ENCODE measurements at regions not wholly inside any gene's neighbourhood (a gene's known extent, or its start where the extent isn't known, plus 50 kb on each side); places are given as distances from the start of the nearest gene placed in this dataset.

DNA sequence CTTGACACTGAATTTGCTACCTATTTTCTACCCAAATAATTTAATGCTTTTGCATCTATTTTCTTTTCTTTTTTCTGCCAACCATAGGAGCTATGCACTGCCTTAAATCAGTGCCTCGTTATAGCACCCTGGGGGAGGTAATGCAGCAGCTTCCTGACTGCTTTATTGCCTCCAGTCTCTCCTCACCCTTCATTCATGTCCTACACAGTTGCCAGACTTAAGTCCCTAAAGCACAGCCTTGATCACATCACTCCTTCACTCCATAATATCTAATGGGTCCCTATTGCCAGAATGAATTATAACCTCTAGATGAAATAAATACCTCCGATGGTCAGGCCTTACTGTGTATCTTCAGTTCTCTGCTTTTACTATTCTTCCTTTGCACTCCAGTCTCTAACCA lies 211.2 kb upstream of the GLRA1 start (continued):
- TF ChIP-seq, protein P1, sequence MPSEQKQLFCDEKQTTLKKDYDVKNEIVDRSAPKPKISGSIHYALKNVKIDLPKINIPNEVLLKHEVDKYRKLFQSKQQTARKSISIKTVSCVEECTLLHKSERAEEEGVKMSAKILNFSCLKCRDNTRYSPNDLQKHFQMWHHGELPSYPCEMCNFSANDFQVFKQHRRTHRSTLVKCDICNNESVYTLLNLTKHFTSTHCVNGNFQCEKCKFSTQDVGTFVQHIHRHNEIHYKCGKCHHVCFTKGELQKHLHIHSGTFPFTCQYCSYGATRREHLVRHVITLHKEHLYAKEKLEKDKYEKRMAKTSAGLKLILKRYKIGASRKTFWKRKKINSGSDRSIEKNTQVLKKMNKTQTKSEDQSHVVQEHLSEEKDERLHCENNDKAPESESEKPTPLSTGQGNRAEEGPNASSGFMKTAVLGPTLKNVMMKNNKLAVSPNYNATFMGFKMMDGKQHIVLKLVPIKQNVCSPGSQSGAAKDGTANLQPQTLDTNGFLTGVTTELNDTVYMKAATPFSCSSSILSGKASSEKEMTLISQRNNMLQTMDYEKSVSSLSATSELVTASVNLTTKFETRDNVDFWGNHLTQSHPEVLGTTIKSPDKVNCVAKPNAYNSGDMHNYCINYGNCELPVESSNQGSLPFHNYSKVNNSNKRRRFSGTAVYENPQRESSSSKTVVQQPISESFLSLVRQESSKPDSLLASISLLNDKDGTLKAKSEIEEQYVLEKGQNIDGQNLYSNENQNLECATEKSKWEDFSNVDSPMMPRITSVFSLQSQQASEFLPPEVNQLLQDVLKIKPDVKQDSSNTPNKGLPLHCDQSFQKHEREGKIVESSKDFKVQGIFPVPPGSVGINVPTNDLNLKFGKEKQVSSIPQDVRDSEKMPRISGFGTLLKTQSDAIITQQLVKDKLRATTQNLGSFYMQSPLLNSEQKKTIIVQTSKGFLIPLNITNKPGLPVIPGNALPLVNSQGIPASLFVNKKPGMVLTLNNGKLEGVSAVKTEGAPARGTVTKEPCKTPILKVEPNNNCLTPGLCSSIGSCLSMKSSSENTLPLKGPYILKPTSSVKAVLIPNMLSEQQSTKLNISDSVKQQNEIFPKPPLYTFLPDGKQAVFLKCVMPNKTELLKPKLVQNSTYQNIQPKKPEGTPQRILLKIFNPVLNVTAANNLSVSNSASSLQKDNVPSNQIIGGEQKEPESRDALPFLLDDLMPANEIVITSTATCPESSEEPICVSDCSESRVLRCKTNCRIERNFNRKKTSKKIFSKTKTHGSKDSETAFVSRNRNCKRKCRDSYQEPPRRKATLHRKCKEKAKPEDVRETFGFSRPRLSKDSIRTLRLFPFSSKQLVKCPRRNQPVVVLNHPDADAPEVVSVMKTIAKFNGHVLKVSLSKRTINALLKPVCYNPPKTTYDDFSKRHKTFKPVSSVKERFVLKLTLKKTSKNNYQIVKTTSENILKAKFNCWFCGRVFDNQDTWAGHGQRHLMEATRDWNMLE (tag by site-specific recombination; conservative IDR thresholded peaks at IDR 0.05; ENCODE audit: low read depth): no peak

DNA sequence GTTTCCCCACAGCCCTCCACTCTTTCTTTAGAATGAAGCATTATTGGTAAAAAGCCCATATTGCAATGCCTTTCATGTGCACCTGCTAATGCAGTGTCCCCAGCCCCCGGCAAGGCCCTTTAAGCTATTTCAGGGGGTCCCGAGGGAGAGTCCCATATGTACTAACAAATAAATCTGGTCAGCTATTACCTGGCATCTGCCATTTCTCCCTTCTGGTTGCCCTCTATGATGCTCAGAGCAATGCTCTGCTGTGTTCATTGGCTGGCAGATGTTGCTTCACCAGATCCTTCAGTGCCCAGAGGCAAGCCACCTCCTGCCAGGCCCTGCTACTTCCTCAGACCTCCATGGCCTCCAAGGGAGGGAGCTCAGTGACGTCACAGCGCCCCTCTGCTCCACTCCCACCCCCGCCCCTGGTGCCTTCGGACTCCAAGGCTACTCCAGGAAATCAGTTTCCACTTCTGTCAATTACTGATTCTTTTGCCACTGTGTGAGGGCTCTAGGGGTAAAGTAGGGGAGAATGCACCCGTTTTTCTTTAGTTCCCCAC lies 201.1 kb upstream of the GLRA1 start:
- POLR2A ChIA-PET: no interaction called here
- Histone ChIP-seq H3K4me1 (ENCODE audit: control insufficient read depth, insufficient read depth, low read length) (no peaks in the 10 kb centered on the region), H3K36me3 (ENCODE audit: control insufficient read depth in 2 of 2, insufficient read depth in 1 of 2, low read length in 2 of 2) (no peaks in the 10 kb centered on the region), H3K4me3 (ENCODE audit: low read depth, low read length) (no peak overlapping the region), H3K9me3 (ENCODE audit: control insufficient read depth, insufficient read depth, low read depth, low read length) (no peaks in the 10 kb centered on the region), H3K27ac (ENCODE audit: extremely low read depth, low read depth, low read length) (no peak overlapping the region)
- TF ChIP-seq ZNF335 (tag by site-specific recombination; conservative IDR thresholded peaks at IDR 0.05): no peak
- CTCF ChIA-PET: interaction anchor here (0.7 to 3.0 kb wide), 2 partner anchors 17 to 41 kb away, joined by 3 to 15 read pairs; no protein-coding TSS in a partner anchor

DNA sequence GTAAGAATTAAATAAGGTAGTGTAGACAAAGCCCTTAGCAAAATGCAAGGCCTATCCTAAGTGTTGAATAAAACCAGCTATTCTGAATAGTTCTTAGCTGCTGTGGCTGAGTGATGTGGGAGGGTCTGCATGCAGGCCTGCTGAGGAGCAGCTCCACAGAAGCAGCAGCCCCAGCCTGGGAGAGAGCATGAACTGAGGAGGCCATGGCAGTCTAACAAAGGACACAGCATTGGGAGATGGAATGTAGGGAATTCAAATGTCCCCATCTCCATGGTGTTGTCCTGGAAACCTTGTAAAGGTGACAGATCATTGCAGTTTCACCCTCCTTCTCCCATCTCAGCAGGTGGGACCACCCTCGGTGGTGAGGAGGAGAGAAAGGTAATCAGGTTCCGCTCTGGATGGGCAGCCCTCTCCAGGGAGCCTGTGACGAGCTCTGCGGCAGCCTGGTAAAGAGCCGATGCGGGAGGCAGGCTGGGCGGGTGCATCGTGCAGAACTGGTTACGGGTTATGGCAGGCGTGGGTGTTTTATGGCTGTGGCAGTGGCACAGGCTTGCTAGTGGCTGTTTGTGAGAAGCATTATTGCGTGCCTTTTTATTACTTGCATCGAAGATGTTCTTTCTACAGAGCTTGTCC lies 199.9 kb upstream of the GLRA1 start:
- Histone ChIP-seq H3K36me3 (ENCODE audit: control insufficient read depth in 2 of 2, insufficient read depth in 1 of 2, low read length in 2 of 2) (no peaks in the 10 kb centered on the region), H3K9me3 (ENCODE audit: control insufficient read depth, insufficient read depth, low read depth, low read length) (no peaks in the 10 kb centered on the region), H3K4me3 (ENCODE audit: low read depth, low read length) (no peak overlapping the region), H3K4me1 (ENCODE audit: control insufficient read depth, insufficient read depth, low read length) (no peaks in the 10 kb centered on the region), H3K27ac (ENCODE audit: extremely low read depth, low read depth, low read length) (no peak overlapping the region)
- ChIA-PET CTCF (interaction anchor here (0.7 to 3.0 kb wide), 2 partner anchors 19 to 253 kb away, joined by 4 to 15 read pairs; no protein-coding TSS in a partner anchor), POLR2A (no interaction called here)
- TF ChIP-seq ZNF514 (tag by site-specific recombination; IDR thresholded peaks at IDR 0.05) (no peak), ZNF707 (tag by site-specific recombination; IDR thresholded peaks at IDR 0.05) (no peak), ZNF747 (tag by site-specific recombination; IDR thresholded peaks at IDR 0.05) (no peak), ZSCAN23 (tag by site-specific recombination; IDR thresholded peaks at IDR 0.05) (no peak), ZNF791 (tag by site-specific recombination; IDR thresholded peaks at IDR 0.05) (no peak), ZNF76 (tag by site-specific recombination; IDR thresholded peaks at IDR 0.05; ENCODE audit: borderline replicate concordance, low read depth) (no peak), ZEB2 (tag by site-specific recombination; IDR thresholded peaks at IDR 0.05) (no peak)
- TF ChIP-seq, protein P2, sequence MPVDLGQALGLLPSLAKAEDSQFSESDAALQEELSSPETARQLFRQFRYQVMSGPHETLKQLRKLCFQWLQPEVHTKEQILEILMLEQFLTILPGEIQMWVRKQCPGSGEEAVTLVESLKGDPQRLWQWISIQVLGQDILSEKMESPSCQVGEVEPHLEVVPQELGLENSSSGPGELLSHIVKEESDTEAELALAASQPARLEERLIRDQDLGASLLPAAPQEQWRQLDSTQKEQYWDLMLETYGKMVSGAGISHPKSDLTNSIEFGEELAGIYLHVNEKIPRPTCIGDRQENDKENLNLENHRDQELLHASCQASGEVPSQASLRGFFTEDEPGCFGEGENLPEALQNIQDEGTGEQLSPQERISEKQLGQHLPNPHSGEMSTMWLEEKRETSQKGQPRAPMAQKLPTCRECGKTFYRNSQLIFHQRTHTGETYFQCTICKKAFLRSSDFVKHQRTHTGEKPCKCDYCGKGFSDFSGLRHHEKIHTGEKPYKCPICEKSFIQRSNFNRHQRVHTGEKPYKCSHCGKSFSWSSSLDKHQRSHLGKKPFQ (tag by site-specific recombination; IDR thresholded peaks at IDR 0.05): no peak

DNA sequence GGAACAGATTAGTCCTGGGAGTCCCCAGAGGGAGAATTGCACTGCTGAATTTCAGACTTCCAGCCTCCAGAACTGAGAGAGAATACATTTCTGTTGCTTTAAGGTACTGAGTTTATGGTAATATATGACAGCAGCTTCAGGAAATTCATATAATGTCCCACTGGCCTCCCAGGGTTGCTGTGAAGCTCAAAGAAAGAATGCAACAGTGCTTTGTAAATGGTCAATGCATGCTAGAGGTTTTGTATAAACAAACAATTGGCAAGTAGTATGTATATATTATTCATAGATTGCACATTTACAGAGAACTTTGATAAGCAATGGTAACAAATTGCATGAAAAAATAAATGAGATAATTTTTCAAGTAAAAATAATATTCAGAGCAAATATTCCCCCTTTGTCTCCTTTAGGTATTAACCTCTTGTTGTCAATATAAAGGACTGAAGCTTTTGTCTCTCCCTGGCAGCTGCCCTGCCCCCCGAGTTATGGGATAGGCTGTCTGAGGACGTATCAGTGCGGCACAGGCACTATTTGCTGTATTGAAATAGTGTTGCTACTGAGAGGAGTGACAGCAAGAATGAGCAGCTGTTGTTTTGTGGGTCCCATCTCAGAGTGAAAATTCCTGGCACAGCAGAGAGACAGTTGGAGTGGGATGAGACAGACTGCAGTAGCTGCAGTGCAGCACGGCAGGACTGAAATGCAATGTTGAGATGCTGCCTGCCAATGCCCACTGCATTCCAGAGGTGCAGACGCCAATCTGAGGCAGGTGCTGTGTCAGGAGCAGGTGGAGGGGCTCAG lies 194.2 kb upstream of the GLRA1 start:
- ChIA-PET POLR2A (no interaction called here), CTCF (no interaction called here)
- H3K4me1 ChIP-seq (ENCODE audit: control insufficient read depth, insufficient read depth, low read length): no peaks in the 10 kb centered on the region
- no peak overlapping the region for H3K27ac ChIP-seq (ENCODE audit: extremely low read depth, low read depth, low read length)
- H3K36me3 ChIP-seq (ENCODE audit: control insufficient read depth in 2 of 2, insufficient read depth in 1 of 2, low read length in 2 of 2): no peaks in the 10 kb centered on the region
- H3K4me3 ChIP-seq (ENCODE audit: low read depth, low read length): no peak overlapping the region
- H3K9me3 ChIP-seq (ENCODE audit: control insufficient read depth, insufficient read depth, low read depth, low read length): no peaks in the 10 kb centered on the region
- TF ChIP-seq ZNF266 (tag by site-specific recombination; IDR thresholded peaks at IDR 0.05; ENCODE audit: low read depth) (no peak), ZNF24 (tag by site-specific recombination; IDR thresholded peaks at IDR 0.05) (no peak), ZXDB (tag by site-specific recombination; IDR thresholded peaks at IDR 0.05) (no peak), ZNF221 (tag by site-specific recombination; IDR thresholded peaks at IDR 0.05; ENCODE audit: borderline replicate concordance) (no peak), ZNF121 (tag by site-specific recombination; IDR thresholded peaks at IDR 0.05) (no peak), ZFP3 (tag by site-specific recombination; IDR thresholded peaks at IDR 0.05; ENCODE audit: low read depth) (no peak)
- TF ChIP-seq, protein P3, sequence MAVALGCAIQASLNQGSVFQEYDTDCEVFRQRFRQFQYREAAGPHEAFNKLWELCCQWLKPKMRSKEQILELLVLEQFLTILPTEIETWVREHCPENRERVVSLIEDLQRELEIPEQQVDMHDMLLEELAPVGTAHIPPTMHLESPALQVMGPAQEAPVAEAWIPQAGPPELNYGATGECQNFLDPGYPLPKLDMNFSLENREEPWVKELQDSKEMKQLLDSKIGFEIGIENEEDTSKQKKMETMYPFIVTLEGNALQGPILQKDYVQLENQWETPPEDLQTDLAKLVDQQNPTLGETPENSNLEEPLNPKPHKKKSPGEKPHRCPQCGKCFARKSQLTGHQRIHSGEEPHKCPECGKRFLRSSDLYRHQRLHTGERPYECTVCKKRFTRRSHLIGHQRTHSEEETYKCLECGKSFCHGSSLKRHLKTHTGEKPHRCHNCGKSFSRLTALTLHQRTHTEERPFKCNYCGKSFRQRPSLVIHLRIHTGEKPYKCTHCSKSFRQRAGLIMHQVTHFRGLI (tag by site-specific recombination; IDR thresholded peaks at IDR 0.05): no peak
